ENCODE measurements at regions not wholly inside any gene's neighbourhood (a gene's known extent, or its start where the extent isn't known, plus 50 kb on each side); places are given as distances from the start of the nearest gene placed in this dataset.

- TF ChIP-seq CTCF (conservative IDR thresholded peaks at IDR 0.05; ENCODE audit: low read depth, low read length) (no peak), EZH2 (IDR thresholded peaks at IDR 0.05; ENCODE audit: borderline replicate concordance, low read depth, low read length, poor library complexity, severe bottlenecking) (no peak)
Observed at GRCh38 chr3:109902549-109902948, 565.2 kb upstream of the DPPA4 start.

Data from A673 (cell line).